ENCODE measurements at regions not wholly inside any gene's neighbourhood (a gene's known extent, or its start where the extent isn't known, plus 50 kb on each side); places are given as distances from the start of the nearest gene placed in this dataset.

- TF ChIP-seq CTCF (IDR thresholded peaks at IDR 0.05) (no peak), POLR2A (IDR thresholded peaks at IDR 0.05) (no peak)
Observed at GRCh38 chr5:3313569-3313968, 282.1 kb upstream of the IRX1 start.

All from body of pancreas (tissue), 4 donors.